SU-DHL-6 (cell line): ENCODE measurements at regions not wholly inside any gene's neighbourhood (a gene's known extent, or its start where the extent isn't known, plus 50 kb on each side); places are given as distances from the start of the nearest gene placed in this dataset.

Experiments
- CTCF ChIP-seq: fragments of 200-600 bp; sonication (generic); IDR thresholded peaks from one replicate; pipeline ENCODE4 v1.5.1; 2017; ENCODE audit warnings: antibody characterized with exemption, mild to moderate bottlenecking, low read length, moderate library complexity; ENCODE audit not compliant: insufficient read depth, poor library complexity, severe bottlenecking
- EZH2phosphoT487 ChIP-seq: fragments of 200-600 bp; sonication (generic), shearing (Covaris generic); conservative IDR thresholded peaks from 2 replicates; pipeline ENCODE4 v1.6.1; 2018; ENCODE audit warnings: mild to moderate bottlenecking, antibody characterized with exemption, low read length, moderate library complexity, mixed read lengths

DNA sequence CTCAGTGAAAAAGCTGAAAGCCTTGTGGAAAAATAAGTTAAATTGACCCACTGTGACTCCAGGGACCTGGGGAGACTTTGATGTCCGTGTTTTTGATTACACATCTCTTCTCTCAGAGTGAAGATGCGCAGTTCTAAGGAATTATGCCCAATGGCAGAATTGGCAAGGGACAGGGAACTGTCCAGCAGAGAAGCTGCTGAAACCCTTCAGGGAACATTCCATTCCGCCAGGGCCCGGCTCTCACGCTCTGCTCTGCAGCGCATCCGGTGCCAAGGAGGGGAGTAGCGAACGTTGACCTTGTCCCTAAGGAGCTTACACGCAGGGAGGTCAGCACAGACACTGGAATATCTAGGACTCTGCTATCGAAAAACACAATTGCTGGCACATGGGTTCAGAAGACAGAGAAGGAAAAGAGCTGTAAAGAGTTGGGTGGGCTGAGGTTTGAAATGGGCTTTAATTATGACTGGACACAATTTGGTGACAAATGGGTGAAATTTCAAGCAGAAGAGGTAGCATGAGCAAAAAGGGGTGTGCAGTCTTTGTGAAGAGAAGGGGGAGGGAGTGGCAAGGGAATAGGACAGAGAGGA lies 64.5 kb upstream of the B3GAT1 start:
- TF ChIP-seq CTCF: no peak
- TF ChIP-seq EZH2phosphoT487: no peak
